ENCODE measurements at regions not wholly inside any gene's neighbourhood (a gene's known extent, or its start where the extent isn't known, plus 50 kb on each side); places are given as distances from the start of the nearest gene placed in this dataset.

DNA sequence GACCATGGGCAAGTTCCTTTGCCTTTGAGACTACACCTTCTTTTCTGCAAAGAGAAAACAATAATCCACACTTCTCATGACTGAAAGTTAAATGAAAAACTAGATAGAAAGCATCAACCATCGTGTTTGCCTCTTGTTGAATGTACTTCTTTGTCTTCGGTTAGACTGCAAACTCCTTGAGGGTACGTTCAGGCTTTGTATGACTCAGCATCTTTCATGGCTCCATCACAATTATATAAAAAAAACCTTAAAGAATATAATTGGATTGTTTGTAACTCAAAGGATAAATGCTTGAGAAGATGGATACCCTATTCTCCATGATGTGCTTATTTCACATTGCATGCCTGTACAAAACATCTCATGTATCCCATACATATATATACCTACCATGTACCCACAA is 439.2 kb downstream of the MAFB start:
- Histone ChIP-seq H3K27ac (ENCODE audit: low read depth, low read length) (no peak overlapping the region), H3K9ac (ENCODE audit: low read length in 5 of 5) (no peak overlapping the region)

DNA sequence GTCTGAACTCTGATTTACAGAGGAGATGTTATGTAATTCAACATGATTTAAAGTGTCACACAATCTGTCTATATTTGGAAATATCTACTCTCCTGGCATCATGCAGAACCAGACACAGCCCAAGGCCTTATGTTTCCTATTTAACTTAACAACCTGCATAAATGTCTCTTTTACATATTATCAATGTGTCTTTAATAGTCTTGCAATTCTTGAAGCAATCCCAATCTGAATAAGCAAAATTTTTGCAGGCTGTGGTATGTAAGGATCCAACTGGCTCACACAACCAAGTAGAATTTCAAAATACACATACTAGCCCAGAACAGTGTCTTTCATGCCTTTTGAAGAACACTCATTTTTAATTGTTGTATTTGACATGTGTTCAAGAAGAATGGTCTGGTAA is 443.2 kb downstream of the MAFB start:
- no peaks in the 10 kb centered on the region for H3K27me3 ChIP-seq (ENCODE audit: control insufficient read depth in 5 of 5, insufficient read depth in 4 of 5, low read length in 5 of 5)
- H3K4me1 ChIP-seq (ENCODE audit: control insufficient read depth in 5 of 5, insufficient read depth in 5 of 5, low read length in 5 of 5), result peaks cover 0 to 12% (median 9%) of the 10 kb centered on the region in 5 donors
- no peak overlapping the region for H3K9ac ChIP-seq (ENCODE audit: low read length in 5 of 5)
- H3K4me3 ChIP-seq (ENCODE audit: low read depth in 1 of 5, low read length in 5 of 5), result no peak overlapping the region
- no peaks in the 10 kb centered on the region for H3K9me3 ChIP-seq (ENCODE audit: control insufficient read depth in 5 of 5, low read length in 5 of 5)
- no peak overlapping the region for H3K27ac ChIP-seq (ENCODE audit: low read depth, low read length)
- H3K36me3 ChIP-seq (ENCODE audit: control insufficient read depth in 5 of 5, insufficient read depth in 5 of 5, low read length in 5 of 5), result no peaks in the 10 kb centered on the region

More for the DNA sequence above, 439.2 kb downstream of the MAFB start:
- Histone ChIP-seq H3K9me3 (ENCODE audit: control insufficient read depth in 5 of 5, low read length in 5 of 5) (peaks cover 0 to 4% (median 2%) of the 10 kb centered on the region in 5 donors), H3K27me3 (ENCODE audit: control insufficient read depth in 5 of 5, insufficient read depth in 4 of 5, low read length in 5 of 5) (no peaks in the 10 kb centered on the region), H3K4me3 (ENCODE audit: low read depth in 1 of 5, low read length in 5 of 5) (no peak overlapping the region), H3K4me1 (ENCODE audit: control insufficient read depth in 5 of 5, insufficient read depth in 5 of 5, low read length in 5 of 5) (peaks cover 0 to 25% (median 21%) of the 10 kb centered on the region in 5 donors), H3K36me3 (ENCODE audit: control insufficient read depth in 5 of 5, insufficient read depth in 5 of 5, low read length in 5 of 5) (no peaks in the 10 kb centered on the region)

DNA sequence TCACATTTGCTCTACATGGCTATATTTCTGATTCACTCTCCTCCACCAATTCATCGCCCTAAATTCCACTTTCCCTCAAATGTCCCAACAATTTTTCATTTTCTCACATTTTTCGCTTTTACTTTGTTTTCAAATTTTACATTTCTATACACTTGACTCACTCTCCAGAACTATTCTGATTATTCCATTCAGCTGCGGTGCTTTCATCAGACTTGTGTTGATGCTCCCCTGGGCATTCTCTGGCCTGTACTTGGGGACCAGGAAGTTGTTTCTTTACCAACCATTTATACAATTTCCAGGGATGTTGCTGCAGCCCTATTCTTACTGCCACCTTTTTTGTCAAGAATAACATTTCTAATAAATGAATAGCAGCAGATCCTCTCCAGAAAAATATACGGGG is 444.8 kb downstream of the MAFB start:
- Histone ChIP-seq H3K4me3 (ENCODE audit: low read depth in 1 of 5, low read length in 5 of 5) (no peak overlapping the region), H3K9ac (ENCODE audit: low read length in 5 of 5) (no peak overlapping the region), H3K27ac (ENCODE audit: low read depth, low read length) (no peak overlapping the region), H3K4me1 (ENCODE audit: control insufficient read depth in 5 of 5, insufficient read depth in 5 of 5, low read length in 5 of 5) (peaks cover 0 to 13% (median 9%) of the 10 kb centered on the region in 5 donors), H3K36me3 (ENCODE audit: control insufficient read depth in 5 of 5, insufficient read depth in 5 of 5, low read length in 5 of 5) (no peaks in the 10 kb centered on the region), H3K9me3 (ENCODE audit: control insufficient read depth in 5 of 5, low read length in 5 of 5) (no peaks in the 10 kb centered on the region), H3K27me3 (ENCODE audit: control insufficient read depth in 5 of 5, insufficient read depth in 4 of 5, low read length in 5 of 5) (no peaks in the 10 kb centered on the region)

DNA sequence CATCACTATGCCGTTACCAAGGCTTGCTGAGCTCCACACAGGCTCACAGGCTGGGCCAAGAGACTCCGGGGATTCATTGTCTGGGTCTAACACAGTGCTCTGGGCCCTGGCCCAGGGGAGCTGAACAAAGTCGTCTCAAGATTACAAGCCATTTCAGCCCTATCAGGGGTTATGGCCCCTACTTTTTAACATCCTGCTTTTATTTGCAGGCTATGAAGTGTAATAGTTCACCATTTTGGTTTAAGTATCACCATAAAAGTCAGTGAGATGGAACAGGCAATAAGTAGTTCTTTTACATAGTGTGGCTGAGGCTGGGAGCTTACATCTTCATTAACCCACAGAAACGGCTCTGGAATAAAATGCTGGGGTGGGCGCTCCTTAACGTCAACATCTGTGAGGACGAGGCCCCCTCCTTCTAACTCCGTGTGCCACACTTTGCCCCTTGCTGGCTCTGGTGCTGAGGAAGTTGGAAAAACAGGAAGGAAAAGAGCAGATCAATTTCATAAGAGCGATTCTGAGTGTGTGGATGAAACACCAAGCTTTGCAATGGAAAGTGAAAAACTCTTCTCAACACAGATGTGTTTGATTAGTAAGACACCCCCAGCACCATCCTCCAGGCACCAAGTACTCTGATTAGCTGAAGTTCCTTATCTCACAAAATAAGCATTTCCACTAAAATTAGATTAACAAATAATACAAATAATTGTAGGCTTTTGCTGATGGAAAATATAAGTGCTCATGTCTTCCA is 447.3 kb downstream of the MAFB start:
- no peak overlapping the region for H3K9ac ChIP-seq (ENCODE audit: low read length in 5 of 5)
- H3K27me3 ChIP-seq (ENCODE audit: control insufficient read depth in 5 of 5, insufficient read depth in 4 of 5, low read length in 5 of 5), result no peaks in the 10 kb centered on the region
- H3K27ac ChIP-seq (ENCODE audit: low read depth, low read length), result no peak overlapping the region
- no peak overlapping the region for H3K4me3 ChIP-seq (ENCODE audit: low read depth in 1 of 5, low read length in 5 of 5)
- H3K36me3 ChIP-seq (ENCODE audit: control insufficient read depth in 5 of 5, insufficient read depth in 5 of 5, low read length in 5 of 5), result no peaks in the 10 kb centered on the region
- peaks cover 0 to 13% (median 9%) of the 10 kb centered on the region in 5 donors for H3K4me1 ChIP-seq (ENCODE audit: control insufficient read depth in 5 of 5, insufficient read depth in 5 of 5, low read length in 5 of 5)
- no peaks in the 10 kb centered on the region for H3K9me3 ChIP-seq (ENCODE audit: control insufficient read depth in 5 of 5, low read length in 5 of 5)

DNA sequence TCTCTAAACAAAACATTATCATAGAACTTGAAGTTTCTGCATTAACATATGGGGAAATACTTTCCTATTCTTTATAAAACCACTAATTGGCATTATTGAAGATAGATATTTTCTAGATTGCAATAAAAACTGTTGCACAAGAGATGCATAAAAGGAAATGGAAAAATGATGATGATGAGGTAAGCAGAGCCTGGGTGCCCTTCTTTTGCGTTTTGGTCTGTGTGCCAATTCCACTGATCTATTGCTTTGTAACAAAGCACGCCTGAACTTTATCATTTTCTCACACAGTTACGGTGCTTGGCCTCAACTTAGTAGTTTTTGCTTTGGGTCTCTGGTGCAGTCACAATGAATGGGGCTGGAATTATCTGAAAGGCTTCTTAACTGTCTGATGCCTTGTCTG is 450.5 kb downstream of the MAFB start:
- no peaks in the 10 kb centered on the region for H3K9me3 ChIP-seq (ENCODE audit: control insufficient read depth in 5 of 5, low read length in 5 of 5)
- peaks cover 0 to 6% (median 2%) of the 10 kb centered on the region in 5 donors for H3K4me1 ChIP-seq (ENCODE audit: control insufficient read depth in 5 of 5, insufficient read depth in 5 of 5, low read length in 5 of 5)
- no peak overlapping the region for H3K4me3 ChIP-seq (ENCODE audit: low read depth in 1 of 5, low read length in 5 of 5)
- no peaks in the 10 kb centered on the region for H3K36me3 ChIP-seq (ENCODE audit: control insufficient read depth in 5 of 5, insufficient read depth in 5 of 5, low read length in 5 of 5)
- H3K9ac ChIP-seq (ENCODE audit: low read length in 5 of 5), result no peak overlapping the region
- H3K27me3 ChIP-seq (ENCODE audit: control insufficient read depth in 5 of 5, insufficient read depth in 4 of 5, low read length in 5 of 5), result no peaks in the 10 kb centered on the region
- no peak overlapping the region for H3K27ac ChIP-seq (ENCODE audit: low read depth, low read length)

DNA sequence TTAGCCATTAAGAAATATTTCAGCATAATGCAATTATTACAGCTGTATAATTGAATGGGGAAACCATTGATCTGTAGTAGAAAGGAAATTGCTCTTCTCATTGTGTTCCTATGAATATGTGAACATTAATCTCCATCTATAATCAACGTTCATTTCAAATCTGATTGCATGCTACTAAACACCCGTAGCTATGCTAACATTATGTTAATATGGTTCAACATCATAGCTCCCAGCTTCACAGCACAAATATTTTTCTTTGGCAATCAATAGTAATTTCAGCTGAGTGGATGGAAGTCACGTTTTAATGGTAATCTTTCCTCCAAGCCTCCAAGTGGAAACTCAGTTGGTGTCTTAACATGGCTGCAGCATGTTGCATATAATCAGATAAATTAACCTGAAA is 454.4 kb downstream of the MAFB start:
- no peaks in the 10 kb centered on the region for H3K27me3 ChIP-seq (ENCODE audit: control insufficient read depth in 5 of 5, insufficient read depth in 4 of 5, low read length in 5 of 5)
- H3K36me3 ChIP-seq (ENCODE audit: control insufficient read depth in 5 of 5, insufficient read depth in 5 of 5, low read length in 5 of 5), result no peaks in the 10 kb centered on the region
- no peak overlapping the region for H3K9ac ChIP-seq (ENCODE audit: low read length in 5 of 5)
- H3K4me1 ChIP-seq (ENCODE audit: control insufficient read depth in 5 of 5, insufficient read depth in 5 of 5, low read length in 5 of 5), result peaks cover 0 to 11% (median 9%) of the 10 kb centered on the region in 5 donors
- no peak overlapping the region for H3K4me3 ChIP-seq (ENCODE audit: low read depth in 1 of 5, low read length in 5 of 5)
- no peaks in the 10 kb centered on the region for H3K9me3 ChIP-seq (ENCODE audit: control insufficient read depth in 5 of 5, low read length in 5 of 5)
- no peak overlapping the region for H3K27ac ChIP-seq (ENCODE audit: low read depth, low read length)

DNA sequence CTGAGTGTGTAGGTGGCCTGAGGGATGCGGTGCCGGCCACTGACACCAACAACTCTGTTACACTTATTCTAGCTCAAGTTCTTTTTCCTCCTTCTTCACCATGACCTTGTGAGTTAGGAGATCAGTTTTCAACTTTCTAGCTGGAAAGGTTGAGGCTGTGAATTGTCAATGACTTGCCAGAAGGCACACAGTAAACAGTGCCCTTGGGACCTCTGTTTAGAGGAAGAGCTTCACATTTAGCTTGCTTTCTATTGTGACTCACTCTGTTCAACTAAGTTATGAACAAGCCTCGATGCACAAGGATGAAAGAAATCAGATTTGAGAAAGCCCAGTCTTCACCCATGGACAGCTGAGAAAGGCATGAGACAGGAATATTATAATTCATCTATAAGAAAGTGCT is 455.6 kb downstream of the MAFB start:
- no peaks in the 10 kb centered on the region for H3K36me3 ChIP-seq (ENCODE audit: control insufficient read depth in 5 of 5, insufficient read depth in 5 of 5, low read length in 5 of 5)
- peak overlapping the region in 1 of 5 donors; percentile 35 for H3K9ac ChIP-seq (ENCODE audit: low read length in 5 of 5)
- peak overlapping the region in 3 of 5 donors; percentile 4 to 35 (median 29) for H3K4me3 ChIP-seq (ENCODE audit: low read depth in 1 of 5, low read length in 5 of 5)
- no peaks in the 10 kb centered on the region for H3K9me3 ChIP-seq (ENCODE audit: control insufficient read depth in 5 of 5, low read length in 5 of 5)
- no peaks in the 10 kb centered on the region for H3K27me3 ChIP-seq (ENCODE audit: control insufficient read depth in 5 of 5, insufficient read depth in 4 of 5, low read length in 5 of 5)
- peaks cover 0 to 11% (median 9%) of the 10 kb centered on the region in 5 donors for H3K4me1 ChIP-seq (ENCODE audit: control insufficient read depth in 5 of 5, insufficient read depth in 5 of 5, low read length in 5 of 5)
- H3K27ac ChIP-seq (ENCODE audit: low read depth, low read length), result no peak overlapping the region

DNA sequence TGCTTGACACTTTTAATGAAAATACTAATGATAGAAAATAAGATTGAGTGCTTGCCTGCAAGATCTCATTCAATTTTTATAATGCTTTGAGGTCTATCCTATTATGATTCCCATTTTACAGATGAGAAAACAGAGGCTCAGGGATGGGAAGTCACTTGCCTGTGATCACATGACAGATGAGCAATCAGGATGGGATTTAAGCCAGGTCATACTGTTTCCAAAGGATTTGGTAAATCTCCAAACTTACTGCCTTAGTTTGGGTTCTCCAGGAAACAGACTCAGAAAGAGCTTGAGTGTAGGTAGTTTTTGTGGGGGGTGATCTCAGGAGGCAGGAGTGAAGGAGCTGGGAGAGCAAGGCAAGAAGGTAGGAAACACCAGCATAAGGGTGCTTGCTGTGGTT is 456.3 kb downstream of the MAFB start:
- peaks cover 0 to 11% (median 9%) of the 10 kb centered on the region in 5 donors for H3K4me1 ChIP-seq (ENCODE audit: control insufficient read depth in 5 of 5, insufficient read depth in 5 of 5, low read length in 5 of 5)
- H3K27ac ChIP-seq (ENCODE audit: low read depth, low read length), result no peak overlapping the region
- H3K9ac ChIP-seq (ENCODE audit: low read length in 5 of 5), result peak overlapping the region in 1 of 5 donors; percentile 35
- H3K27me3 ChIP-seq (ENCODE audit: control insufficient read depth in 5 of 5, insufficient read depth in 4 of 5, low read length in 5 of 5), result no peaks in the 10 kb centered on the region
- no peaks in the 10 kb centered on the region for H3K36me3 ChIP-seq (ENCODE audit: control insufficient read depth in 5 of 5, insufficient read depth in 5 of 5, low read length in 5 of 5)
- peak overlapping the region in 2 of 5 donors; percentile 4 to 35 for H3K4me3 ChIP-seq (ENCODE audit: low read depth in 1 of 5, low read length in 5 of 5)
- H3K9me3 ChIP-seq (ENCODE audit: control insufficient read depth in 5 of 5, low read length in 5 of 5), result no peaks in the 10 kb centered on the region

DNA sequence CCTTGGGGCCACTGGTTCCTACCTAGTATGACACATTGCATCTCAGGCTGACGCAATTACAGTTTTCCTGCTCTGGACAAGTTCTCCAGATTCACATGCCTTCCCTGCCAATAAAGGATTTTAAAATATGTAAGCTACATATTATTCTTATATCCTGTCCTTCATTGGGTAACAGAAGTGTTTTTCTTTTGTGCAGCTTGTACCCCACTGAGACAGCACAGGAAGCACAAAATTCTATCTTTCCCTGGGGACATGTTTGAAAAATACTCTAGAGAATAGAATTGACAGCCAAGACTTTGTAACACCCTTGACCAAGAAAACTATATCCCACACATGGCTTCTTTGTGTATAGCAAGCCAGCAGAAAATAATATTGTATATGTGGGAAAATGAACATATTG is 456.8 kb downstream of the MAFB start:
- Histone ChIP-seq H3K27me3 (ENCODE audit: control insufficient read depth in 5 of 5, insufficient read depth in 4 of 5, low read length in 5 of 5) (no peaks in the 10 kb centered on the region), H3K4me3 (ENCODE audit: low read depth in 1 of 5, low read length in 5 of 5) (no peak overlapping the region), H3K9me3 (ENCODE audit: control insufficient read depth in 5 of 5, low read length in 5 of 5) (no peaks in the 10 kb centered on the region), H3K4me1 (ENCODE audit: control insufficient read depth in 5 of 5, insufficient read depth in 5 of 5, low read length in 5 of 5) (peaks cover 0 to 11% (median 9%) of the 10 kb centered on the region in 5 donors), H3K27ac (ENCODE audit: low read depth, low read length) (no peak overlapping the region), H3K9ac (ENCODE audit: low read length in 5 of 5) (no peak overlapping the region), H3K36me3 (ENCODE audit: control insufficient read depth in 5 of 5, insufficient read depth in 5 of 5, low read length in 5 of 5) (no peaks in the 10 kb centered on the region)

DNA sequence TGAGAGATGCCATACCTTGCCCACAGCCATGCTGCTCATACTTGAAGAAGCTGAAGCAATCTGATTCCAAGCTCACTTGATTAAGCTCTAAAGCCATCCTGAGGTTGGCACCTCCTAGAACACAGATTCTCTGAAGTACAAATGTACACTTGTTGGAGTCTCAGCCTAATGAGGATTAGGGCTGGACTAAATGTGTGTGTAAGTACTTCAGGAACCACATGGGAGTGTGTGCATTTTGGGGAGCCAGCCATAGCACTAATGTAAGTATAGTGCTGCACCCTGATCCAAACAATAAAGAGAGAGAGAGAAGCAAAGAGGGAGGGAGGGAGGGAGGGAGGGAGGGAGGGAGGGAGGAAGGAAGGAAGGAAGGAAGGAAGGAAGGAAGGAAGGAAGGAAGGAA is 458.6 kb downstream of the MAFB start:
- no peaks in the 10 kb centered on the region for H3K36me3 ChIP-seq (ENCODE audit: control insufficient read depth in 5 of 5, insufficient read depth in 5 of 5, low read length in 5 of 5)

More for the DNA sequence above, 458.6 kb downstream of the MAFB start:
- H3K4me3 ChIP-seq (ENCODE audit: low read depth in 1 of 5, low read length in 5 of 5), result no peak overlapping the region
- H3K9me3 ChIP-seq (ENCODE audit: control insufficient read depth in 5 of 5, low read length in 5 of 5), result no peaks in the 10 kb centered on the region
- H3K27me3 ChIP-seq (ENCODE audit: control insufficient read depth in 5 of 5, insufficient read depth in 4 of 5, low read length in 5 of 5), result no peaks in the 10 kb centered on the region
- H3K27ac ChIP-seq (ENCODE audit: low read depth, low read length), result no peak overlapping the region
- peaks cover 0 to 11% (median 9%) of the 10 kb centered on the region in 5 donors for H3K4me1 ChIP-seq (ENCODE audit: control insufficient read depth in 5 of 5, insufficient read depth in 5 of 5, low read length in 5 of 5)
- no peak overlapping the region for H3K9ac ChIP-seq (ENCODE audit: low read length in 5 of 5)

Data from subcutaneous abdominal adipose tissue (tissue), 5 donors.